ENCODE measurements at regions not wholly inside any gene's neighbourhood (a gene's known extent, or its start where the extent isn't known, plus 50 kb on each side); places are given as distances from the start of the nearest gene placed in this dataset.

GRCh38 chr13:62040806-62041205, 625.2 kb upstream of the PCDH20 start:
- WGBS, 2 donors: 37 to 72% methylated on average over 2 of the region's 2 CpGs
- no peak for DNase-seq
- Histone ChIP-seq H3K36me3 (no peaks in the 10 kb centered on the region), H3K4me3 (no peak overlapping the region), H3K27ac (no peak overlapping the region), H3K9me3 (no peaks in the 10 kb centered on the region), H3K27me3 (no peaks in the 10 kb centered on the region), H3K4me1 (no peaks in the 10 kb centered on the region)
- intact Hi-C loops (cut with DNase I): no loop called here
- TF ChIP-seq CTCF (IDR thresholded peaks at IDR 0.05) (no peak), POLR2A (IDR thresholded peaks at IDR 0.05) (no peak)

DNA sequence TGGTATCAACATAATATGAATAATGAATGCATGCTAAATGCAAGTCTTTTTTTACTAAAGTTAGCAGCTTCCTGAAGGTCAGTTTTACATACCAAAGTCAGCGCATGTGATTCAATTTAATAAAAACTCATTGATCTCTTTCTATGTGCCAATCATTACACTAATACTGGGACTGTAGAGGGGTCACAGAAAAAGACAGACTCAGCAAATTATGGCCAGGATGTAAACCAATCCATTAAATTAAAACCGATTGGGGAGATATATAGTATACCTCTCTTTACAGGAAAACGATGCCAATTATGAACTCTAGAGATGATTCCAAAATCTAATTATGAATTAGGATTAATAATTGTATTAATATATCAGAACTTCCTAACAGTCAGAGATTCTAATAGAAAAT, 624.4 kb upstream of the PCDH20 start:
- Histone ChIP-seq H3K4me3 (no peak overlapping the region), H3K27ac (no peak overlapping the region), H3K4me1 (no peaks in the 10 kb centered on the region), H3K9me3 (no peaks in the 10 kb centered on the region), H3K36me3 (no peaks in the 10 kb centered on the region), H3K27me3 (no peaks in the 10 kb centered on the region)
- WGBS, 2 donors: 65 to 78% methylated on average over 3 of the region's 3 CpGs
- no peak for DNase-seq
- intact Hi-C loops (cut with DNase I): no loop called here
- TF ChIP-seq POLR2A (IDR thresholded peaks at IDR 0.05): no peak
- TF ChIP-seq CTCF (IDR thresholded peaks at IDR 0.05): no peak

GRCh38 chr13:62038214-62038613, 622.6 kb upstream of the PCDH20 start:
- Histone ChIP-seq H3K4me1 (no peaks in the 10 kb centered on the region), H3K4me3 (no peak overlapping the region), H3K36me3 (no peaks in the 10 kb centered on the region), H3K27ac (no peak overlapping the region), H3K27me3 (no peaks in the 10 kb centered on the region), H3K9me3 (no peaks in the 10 kb centered on the region)
- WGBS, 2 donors: 57 to 70% methylated on average over 1 of the region's 1 CpG
- TF ChIP-seq CTCF (IDR thresholded peaks at IDR 0.05): no peak
- no peak for TF ChIP-seq POLR2A (IDR thresholded peaks at IDR 0.05)
- DNase-seq: no peak
- intact Hi-C loops (cut with DNase I): no loop called here

GRCh38 chr13:62035981-62036380, 620.3 kb upstream of the PCDH20 start:
- no peaks in the 10 kb centered on the region for H3K36me3 ChIP-seq
- intact Hi-C loops (cut with DNase I): no loop called here
- no peak for DNase-seq
- H3K27ac ChIP-seq: no peak overlapping the region
- no peaks in the 10 kb centered on the region for H3K9me3 ChIP-seq
- H3K4me1 ChIP-seq: no peaks in the 10 kb centered on the region
- H3K27me3 ChIP-seq: no peaks in the 10 kb centered on the region
- WGBS, 2 donors: 48 to 50% methylated on average over 2 of the region's 2 CpGs
- no peak overlapping the region for H3K4me3 ChIP-seq
- TF ChIP-seq CTCF (IDR thresholded peaks at IDR 0.05): no peak

GRCh38 chr13:62033934-62034333, 618.3 kb upstream of the PCDH20 start:
- H3K4me1 ChIP-seq: no peaks in the 10 kb centered on the region
- no peaks in the 10 kb centered on the region for H3K36me3 ChIP-seq
- intact Hi-C loops (cut with DNase I): no loop called here
- H3K27ac ChIP-seq: no peak overlapping the region
- no peaks in the 10 kb centered on the region for H3K27me3 ChIP-seq
- DNase-seq: no peak
- TF ChIP-seq POLR2A (IDR thresholded peaks at IDR 0.05) (no peak), CTCF (IDR thresholded peaks at IDR 0.05) (no peak)
- WGBS, 2 donors: 52 to 64% methylated on average over 4 of the region's 4 CpGs
- H3K9me3 ChIP-seq: no peaks in the 10 kb centered on the region
- H3K4me3 ChIP-seq: no peak overlapping the region
